GM12873 (cell line): ENCODE measurements at regions not wholly inside any gene's neighbourhood (a gene's known extent, or its start where the extent isn't known, plus 50 kb on each side); places are given as distances from the start of the nearest gene placed in this dataset.

ENCODE experiments used
- TF ChIP-seq, protein P1 (sequence below): IDR thresholded peaks from 2 replicates; pipeline ENCODE4 v1.5.1; 2012; ENCODE audit warnings: low read depth, mild to moderate bottlenecking, moderate library complexity, low read length, control low read depth; ENCODE audit not compliant: insufficient read depth; ENCODE audit errors: missing control alignments

DNA sequence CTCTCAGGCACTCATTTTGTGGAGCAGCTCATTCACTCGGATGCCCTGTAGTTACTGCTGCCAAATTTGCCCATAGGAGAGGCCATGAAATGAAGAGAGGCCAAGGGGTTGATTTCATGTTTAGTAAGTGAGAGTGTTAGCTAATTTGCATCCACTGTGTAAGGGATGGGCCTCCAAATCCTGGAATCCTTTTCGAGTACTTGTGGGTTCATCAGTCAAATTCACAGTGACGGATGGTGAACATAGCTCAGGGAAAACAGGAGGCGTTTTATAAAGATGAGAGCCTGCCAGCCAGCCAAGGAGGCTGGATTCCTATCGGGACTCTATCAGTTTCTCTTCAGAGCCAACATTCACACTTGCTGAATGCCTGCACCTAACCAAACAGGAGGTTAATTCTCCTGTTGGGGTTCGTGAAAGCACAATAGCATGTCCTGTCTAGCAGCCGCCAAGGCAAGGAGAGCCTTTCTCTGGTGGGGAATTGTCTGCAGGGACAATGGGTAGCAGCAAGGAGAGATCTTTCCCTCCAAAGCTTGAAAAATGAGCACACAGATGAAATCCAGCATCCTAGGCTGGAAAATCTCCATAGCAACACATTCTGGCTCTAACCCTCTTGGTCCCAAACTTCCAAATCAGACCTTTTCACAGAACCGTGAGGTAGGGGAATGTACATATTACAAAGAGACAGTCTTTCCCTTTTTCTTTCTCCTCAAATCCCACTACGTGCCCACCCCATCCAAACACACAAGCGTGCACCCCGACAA lies 231.4 kb upstream of the ECI2 start:
- TF ChIP-seq, protein P1, sequence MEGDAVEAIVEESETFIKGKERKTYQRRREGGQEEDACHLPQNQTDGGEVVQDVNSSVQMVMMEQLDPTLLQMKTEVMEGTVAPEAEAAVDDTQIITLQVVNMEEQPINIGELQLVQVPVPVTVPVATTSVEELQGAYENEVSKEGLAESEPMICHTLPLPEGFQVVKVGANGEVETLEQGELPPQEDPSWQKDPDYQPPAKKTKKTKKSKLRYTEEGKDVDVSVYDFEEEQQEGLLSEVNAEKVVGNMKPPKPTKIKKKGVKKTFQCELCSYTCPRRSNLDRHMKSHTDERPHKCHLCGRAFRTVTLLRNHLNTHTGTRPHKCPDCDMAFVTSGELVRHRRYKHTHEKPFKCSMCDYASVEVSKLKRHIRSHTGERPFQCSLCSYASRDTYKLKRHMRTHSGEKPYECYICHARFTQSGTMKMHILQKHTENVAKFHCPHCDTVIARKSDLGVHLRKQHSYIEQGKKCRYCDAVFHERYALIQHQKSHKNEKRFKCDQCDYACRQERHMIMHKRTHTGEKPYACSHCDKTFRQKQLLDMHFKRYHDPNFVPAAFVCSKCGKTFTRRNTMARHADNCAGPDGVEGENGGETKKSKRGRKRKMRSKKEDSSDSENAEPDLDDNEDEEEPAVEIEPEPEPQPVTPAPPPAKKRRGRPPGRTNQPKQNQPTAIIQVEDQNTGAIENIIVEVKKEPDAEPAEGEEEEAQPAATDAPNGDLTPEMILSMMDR = no peak

DNA sequence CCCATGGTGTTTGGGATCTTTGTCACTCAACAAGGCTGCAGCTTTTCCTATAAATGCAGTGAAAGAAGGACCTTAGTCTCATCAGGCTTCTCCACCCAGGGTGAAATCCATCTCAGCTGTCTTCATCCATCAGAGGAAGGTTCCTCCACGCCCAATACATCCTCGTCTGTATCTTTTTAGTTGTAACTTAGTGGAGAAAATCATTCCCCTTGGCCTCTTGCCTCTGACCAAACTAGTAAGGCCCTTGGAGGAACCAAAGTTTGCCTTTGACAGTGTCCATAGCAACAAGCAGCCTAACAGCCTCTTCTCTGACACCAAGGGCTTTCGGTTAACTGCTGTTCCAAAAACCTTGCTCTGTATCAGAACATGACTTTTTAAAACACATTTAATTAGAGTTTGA lies 230.3 kb upstream of the ECI2 start:
- TF ChIP-seq, protein P1 = no peak

DNA sequence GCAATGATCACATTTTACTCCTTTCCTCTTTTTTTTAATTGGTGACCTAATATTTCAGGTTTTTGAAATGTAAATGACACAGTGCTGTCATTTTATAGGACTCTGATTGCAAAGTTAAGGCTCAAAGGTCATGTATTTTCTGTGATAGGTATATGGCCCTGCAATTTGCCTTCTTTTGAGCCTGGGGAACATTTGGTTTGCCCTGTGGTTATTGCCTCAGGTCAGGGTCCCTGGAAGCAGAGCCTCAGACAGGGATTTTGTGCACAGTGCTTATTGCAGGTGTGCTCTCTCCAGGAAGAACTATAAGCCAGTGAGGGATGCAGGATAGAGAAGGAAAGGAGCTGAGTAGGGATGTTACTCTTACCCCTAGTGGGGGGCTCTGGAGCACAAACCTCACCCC lies 229.3 kb upstream of the ECI2 start:
- TF ChIP-seq, protein P1 = no peak

DNA sequence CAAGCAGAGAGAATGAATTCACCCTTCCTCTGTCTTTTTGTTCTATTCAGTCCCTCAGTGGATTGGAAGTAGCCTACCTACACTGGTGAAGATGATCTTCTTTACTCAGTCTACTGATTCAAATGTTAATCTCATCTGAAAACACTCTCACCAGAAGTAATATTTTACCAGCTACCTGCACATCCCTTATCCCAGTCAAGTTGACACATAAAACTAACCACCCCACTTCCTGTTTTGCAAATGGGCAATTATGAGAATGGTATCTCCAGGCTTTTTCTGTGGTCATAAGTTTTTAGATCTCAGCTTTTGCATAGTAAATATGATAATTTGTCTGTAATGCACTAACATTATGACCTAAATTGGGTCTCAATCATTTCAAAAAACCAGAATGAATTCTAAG lies 228.8 kb upstream of the ECI2 start:
- TF ChIP-seq, protein P1 = no peak

DNA sequence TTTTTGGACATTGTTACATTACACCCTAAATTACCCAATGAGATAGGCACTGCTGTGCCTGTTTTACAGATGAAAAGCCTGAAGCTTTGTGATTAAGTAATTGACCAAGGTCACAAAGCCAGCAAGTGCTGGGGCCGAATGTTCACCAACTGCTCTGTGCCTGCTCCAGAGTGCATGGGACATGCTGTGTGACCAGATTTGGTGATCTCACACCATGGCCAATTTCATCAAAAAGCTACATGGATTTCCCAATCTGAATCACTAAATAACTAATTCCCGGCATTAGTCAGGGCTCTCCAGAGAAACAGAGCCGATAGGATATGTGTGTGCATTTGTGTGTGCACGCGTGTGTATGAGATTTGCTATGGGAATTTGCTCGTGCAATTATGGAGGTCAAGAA lies 228.3 kb upstream of the ECI2 start:
- TF ChIP-seq, protein P1 = no peak

DNA sequence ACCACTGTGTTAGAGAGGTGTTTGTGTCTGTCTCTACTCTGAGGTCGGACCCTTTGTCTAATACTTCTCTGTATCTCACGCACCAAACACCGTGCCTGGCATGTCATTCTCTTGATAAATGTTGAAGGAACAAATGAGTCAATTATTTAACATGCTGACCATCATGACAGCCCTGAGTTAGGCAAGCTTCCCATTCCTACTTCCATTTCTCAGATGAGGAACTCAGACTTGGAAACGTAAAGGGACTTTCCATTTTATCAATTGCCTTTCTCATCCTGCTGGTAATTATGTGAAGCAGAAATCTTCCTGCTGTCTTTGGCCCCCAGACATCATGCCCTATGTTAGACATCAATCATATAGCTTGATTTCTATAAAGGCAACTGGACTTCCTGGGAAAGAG lies 227.0 kb upstream of the ECI2 start:
- TF ChIP-seq, protein P1 = no peak

DNA sequence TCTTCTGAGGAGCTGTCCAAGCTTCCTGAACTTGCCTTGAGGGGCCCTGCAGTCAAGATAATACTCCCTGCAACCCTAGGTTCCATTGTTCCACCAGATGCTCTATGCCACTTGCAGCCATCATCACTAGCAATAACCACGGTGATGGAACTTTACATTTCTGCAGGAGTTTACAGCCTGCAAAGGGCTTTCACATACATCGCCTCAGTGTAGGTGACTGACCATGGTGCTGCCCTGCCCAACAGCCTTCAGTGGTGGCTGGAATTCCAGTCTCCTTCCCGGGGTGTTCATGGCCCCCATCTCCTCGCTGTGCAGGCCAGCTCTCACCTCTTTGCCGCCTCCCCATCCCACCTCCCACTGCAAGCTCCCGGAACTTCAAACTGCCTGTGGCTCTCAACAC lies 225.5 kb upstream of the ECI2 start:
- TF ChIP-seq, protein P1 = no peak
